IPS-15b (cell line): ENCODE measurements at regions not wholly inside any gene's neighbourhood (a gene's known extent, or its start where the extent isn't known, plus 50 kb on each side); places are given as distances from the start of the nearest gene placed in this dataset.

Experiments used
- H3K27me3 ChIP-seq: one replicate; pipeline ENCODE4 v1.6.1; 2013; ENCODE audit warnings: low read length; ENCODE audit not compliant: control insufficient read depth, insufficient read depth
- H3K36me3 ChIP-seq: one replicate; pipeline ENCODE4 v1.6.1; 2013; ENCODE audit warnings: low read length; ENCODE audit not compliant: control insufficient read depth, insufficient read depth
- H3K4me1 ChIP-seq: one replicate; pipeline ENCODE4 v1.6.1; 2013; ENCODE audit warnings: mild to moderate bottlenecking, low read length; ENCODE audit not compliant: control insufficient read depth, insufficient read depth
- H3K4me3 ChIP-seq: one replicate; pipeline ENCODE4 v1.5.1; 2013; ENCODE audit warnings: low read depth, low read length
- H3K9ac ChIP-seq: one replicate; pipeline ENCODE4 v1.6.1; 2013; ENCODE audit warnings: low read depth, mild to moderate bottlenecking, low read length
- H3K9me3 ChIP-seq: one replicate; pipeline ENCODE4 v1.6.1; 2013; ENCODE audit warnings: mild to moderate bottlenecking, low read length; ENCODE audit not compliant: control insufficient read depth, insufficient read depth

- Histone ChIP-seq H3K36me3 (no peaks in the 10 kb centered on the region), H3K9me3 (no peaks in the 10 kb centered on the region), H3K9ac (no peak overlapping the region), H3K27me3 (no peaks in the 10 kb centered on the region), H3K4me1 (no peaks in the 10 kb centered on the region), H3K4me3 (no peak overlapping the region)
Observed at GRCh38 chr5:2696156-2696807, 55.2 kb downstream of the IRX2 start.

DNA sequence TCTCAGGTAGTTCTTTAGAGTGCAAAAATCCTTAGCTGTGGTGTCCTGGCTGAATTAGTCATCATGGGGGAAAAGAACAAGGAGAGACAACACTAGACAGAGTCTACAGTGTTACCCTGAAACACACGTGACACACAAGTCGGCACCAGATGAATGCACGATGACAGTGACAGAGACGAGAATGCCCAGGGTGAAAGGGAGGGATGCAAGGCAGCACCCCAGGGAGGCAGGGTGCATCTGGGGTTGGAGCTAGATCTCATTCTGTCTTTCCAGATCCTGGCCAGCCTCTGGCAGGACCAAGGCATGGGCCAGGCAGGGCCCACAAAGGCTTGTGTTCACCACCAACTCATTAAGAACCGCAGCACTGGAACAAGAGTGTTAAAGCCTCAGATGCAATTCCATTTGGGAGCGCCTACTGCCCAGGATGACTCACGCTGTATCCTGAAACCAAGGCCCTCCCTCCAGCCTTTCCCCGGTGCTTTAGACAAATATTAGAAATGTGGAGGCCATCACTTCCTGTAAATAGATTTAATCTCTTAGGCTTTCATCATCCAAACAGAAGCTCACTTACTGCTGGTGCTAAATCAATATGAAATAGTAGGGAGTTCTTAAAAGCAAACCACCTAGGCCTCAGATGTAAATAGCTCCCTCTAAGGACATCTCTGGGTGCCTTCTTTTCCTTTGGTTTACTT, 56.1 kb downstream of the IRX2 start:
- H3K9ac ChIP-seq, result no peak overlapping the region
- H3K4me1 ChIP-seq, result no peaks in the 10 kb centered on the region
- H3K27me3 ChIP-seq, result no peaks in the 10 kb centered on the region
- H3K9me3 ChIP-seq, result no peaks in the 10 kb centered on the region
- no peak overlapping the region for H3K4me3 ChIP-seq
- H3K36me3 ChIP-seq, result no peaks in the 10 kb centered on the region

GRCh38 chr5:2691530-2691929, 59.9 kb downstream of the IRX2 start:
- Histone ChIP-seq H3K9ac (no peak overlapping the region), H3K27me3 (no peaks in the 10 kb centered on the region), H3K4me3 (no peak overlapping the region), H3K9me3 (no peaks in the 10 kb centered on the region), H3K36me3 (no peaks in the 10 kb centered on the region), H3K4me1 (no peaks in the 10 kb centered on the region)

DNA sequence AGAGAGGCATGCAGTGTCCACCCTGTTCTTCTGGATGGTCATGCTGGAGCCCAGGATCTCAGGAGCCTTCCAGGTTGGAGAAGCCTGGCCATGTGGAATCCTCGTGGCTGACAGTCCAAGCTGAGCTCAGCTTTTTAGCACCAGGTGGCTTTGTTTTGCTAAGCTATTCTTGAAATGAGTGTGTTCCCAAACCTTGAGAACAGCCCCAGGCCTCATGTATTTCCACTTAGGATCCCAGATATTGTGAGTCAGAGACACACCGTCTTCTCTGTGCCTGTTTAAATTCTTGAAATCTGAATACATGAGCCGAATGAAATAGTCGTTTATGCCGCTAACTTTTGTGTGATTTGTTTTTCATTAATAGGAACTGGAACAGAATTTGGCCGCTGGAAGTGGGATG, 61.2 kb downstream of the IRX2 start:
- H3K4me3 ChIP-seq, result no peak overlapping the region
- H3K27me3 ChIP-seq, result no peaks in the 10 kb centered on the region
- peaks cover 3% of the 10 kb centered on the region for H3K4me1 ChIP-seq
- H3K9ac ChIP-seq, result no peak overlapping the region
- H3K9me3 ChIP-seq, result no peaks in the 10 kb centered on the region
- no peaks in the 10 kb centered on the region for H3K36me3 ChIP-seq

- H3K36me3 ChIP-seq, result no peaks in the 10 kb centered on the region
- no peaks in the 10 kb centered on the region for H3K27me3 ChIP-seq
- H3K9me3 ChIP-seq, result no peaks in the 10 kb centered on the region
- peaks cover 3% of the 10 kb centered on the region for H3K4me1 ChIP-seq
- no peak overlapping the region for H3K9ac ChIP-seq
- no peak overlapping the region for H3K4me3 ChIP-seq
Observed at GRCh38 chr5:2688586-2688985, 62.9 kb downstream of the IRX2 start.

- Histone ChIP-seq H3K9ac (no peak overlapping the region), H3K36me3 (no peaks in the 10 kb centered on the region), H3K9me3 (no peaks in the 10 kb centered on the region), H3K4me1 (peaks cover 3% of the 10 kb centered on the region), H3K4me3 (no peak overlapping the region), H3K27me3 (no peaks in the 10 kb centered on the region)
Observed at GRCh38 chr5:2687746-2688145, 63.7 kb downstream of the IRX2 start.

DNA sequence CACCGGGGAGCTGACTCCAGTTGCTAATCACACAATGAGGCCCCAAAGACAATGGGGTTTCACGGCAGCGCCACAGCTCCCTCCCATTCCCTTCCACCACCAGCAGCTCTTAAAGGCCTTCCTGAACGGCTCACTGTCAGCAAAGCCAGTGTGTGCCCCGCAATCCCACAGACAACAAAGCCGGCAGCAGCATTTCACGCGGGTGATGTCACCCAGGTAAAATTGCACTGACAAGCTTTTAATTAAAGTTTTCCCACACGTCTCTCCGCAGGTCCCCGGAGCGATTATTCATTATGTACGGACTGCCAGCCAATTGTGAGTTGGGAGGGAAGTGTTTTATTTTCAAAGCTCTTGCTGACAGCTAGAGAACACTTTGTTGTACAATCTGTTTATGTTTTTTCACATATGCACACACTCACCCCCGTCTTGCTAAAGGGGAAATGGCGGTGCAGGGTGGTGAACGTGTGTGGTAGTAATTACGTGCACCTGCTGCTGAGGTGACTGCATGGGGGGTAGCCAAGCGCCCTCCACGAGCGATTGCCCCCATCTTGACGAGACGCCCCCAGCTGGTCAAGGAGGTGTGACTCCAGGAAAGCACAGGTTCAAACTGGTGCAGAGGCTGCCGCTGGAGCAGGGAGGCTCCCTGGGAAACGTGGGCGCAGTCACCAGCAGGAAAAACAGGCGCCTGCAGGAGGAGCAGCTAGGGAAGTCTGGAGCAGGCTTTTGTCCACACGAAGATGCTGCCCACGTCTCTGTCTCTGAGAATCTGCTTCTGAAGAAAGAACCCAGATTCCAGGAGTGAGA, 65.0 kb downstream of the IRX2 start:
- Histone ChIP-seq H3K36me3 (no peaks in the 10 kb centered on the region), H3K9me3 (no peaks in the 10 kb centered on the region), H3K4me1 (peaks cover 3% of the 10 kb centered on the region), H3K27me3 (no peaks in the 10 kb centered on the region), H3K4me3 (no peak overlapping the region), H3K9ac (no peak overlapping the region)

DNA sequence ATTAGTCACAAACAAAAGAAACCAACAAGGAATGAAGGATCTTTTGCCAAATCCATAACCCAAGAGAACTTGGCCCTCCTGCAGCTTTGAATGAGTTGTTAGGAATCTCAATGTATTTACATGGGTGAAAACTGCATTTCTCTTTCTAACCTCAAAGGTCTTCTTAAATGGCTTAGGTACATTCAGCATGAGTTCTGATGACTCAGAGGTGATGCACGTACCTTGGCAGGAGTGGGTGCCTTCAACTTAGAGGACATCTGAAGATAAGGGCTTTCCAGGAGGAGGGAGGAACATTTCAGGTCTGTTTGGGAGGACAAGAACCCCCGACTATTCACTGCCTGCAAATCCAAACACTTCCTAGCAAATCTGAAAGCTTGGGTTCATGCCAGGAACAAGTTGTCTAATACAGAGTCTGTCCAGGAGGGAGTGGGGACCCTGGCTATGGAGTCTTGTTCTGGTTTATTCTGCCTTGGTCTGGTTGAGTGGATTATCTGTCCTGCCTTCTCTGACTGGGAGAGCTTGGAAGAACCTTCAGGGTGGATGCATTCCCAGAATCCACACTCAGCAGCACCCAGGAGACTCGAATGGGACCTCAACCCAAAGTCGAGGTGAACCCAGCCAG, 65.7 kb downstream of the IRX2 start:
- Histone ChIP-seq H3K27me3 (no peaks in the 10 kb centered on the region), H3K9me3 (no peaks in the 10 kb centered on the region), H3K36me3 (no peaks in the 10 kb centered on the region), H3K4me1 (peaks cover 3% of the 10 kb centered on the region), H3K9ac (no peak overlapping the region), H3K4me3 (no peak overlapping the region)

DNA sequence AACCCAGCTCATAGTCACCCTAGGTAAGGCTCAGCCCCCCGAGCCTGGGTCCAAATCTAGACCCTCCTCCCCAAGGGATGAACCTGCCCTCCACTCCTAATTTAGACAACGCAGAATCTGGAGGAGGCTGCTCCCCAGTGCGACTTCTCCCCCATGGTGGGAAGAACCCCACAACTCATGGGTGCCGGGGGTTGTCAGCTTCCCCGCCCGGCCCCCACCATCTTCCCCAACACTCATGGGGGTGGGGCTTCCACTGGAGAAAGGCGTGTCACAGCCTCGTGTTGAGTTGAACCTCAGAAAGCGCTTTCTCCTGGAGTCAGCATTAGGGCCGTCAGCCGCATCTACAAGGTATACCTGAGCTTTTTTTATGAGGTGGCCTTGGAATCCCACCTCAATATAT, 66.9 kb downstream of the IRX2 start:
- peaks cover 3% of the 10 kb centered on the region for H3K4me1 ChIP-seq
- no peaks in the 10 kb centered on the region for H3K9me3 ChIP-seq
- H3K9ac ChIP-seq, result no peak overlapping the region
- H3K36me3 ChIP-seq, result no peaks in the 10 kb centered on the region
- no peak overlapping the region for H3K4me3 ChIP-seq
- H3K27me3 ChIP-seq, result no peaks in the 10 kb centered on the region

GRCh38 chr5:2683720-2684119, 67.8 kb downstream of the IRX2 start:
- Histone ChIP-seq H3K9me3 (no peaks in the 10 kb centered on the region), H3K4me1 (peaks cover 3% of the 10 kb centered on the region), H3K27me3 (no peaks in the 10 kb centered on the region), H3K36me3 (no peaks in the 10 kb centered on the region), H3K4me3 (no peak overlapping the region), H3K9ac (no peak overlapping the region)

GRCh38 chr5:2681476-2681875, 70.0 kb downstream of the IRX2 start:
- H3K9me3 ChIP-seq, result no peaks in the 10 kb centered on the region

More at GRCh38 chr5:2681476-2681875, 70.0 kb downstream of the IRX2 start:
- Histone ChIP-seq H3K4me1 (peaks cover 3% of the 10 kb centered on the region), H3K9ac (no peak overlapping the region), H3K27me3 (no peaks in the 10 kb centered on the region), H3K4me3 (no peak overlapping the region), H3K36me3 (no peaks in the 10 kb centered on the region)
